ENCODE measurements at regions not wholly inside any gene's neighbourhood (a gene's known extent, or its start where the extent isn't known, plus 50 kb on each side); places are given as distances from the start of the nearest gene placed in this dataset.

DNA sequence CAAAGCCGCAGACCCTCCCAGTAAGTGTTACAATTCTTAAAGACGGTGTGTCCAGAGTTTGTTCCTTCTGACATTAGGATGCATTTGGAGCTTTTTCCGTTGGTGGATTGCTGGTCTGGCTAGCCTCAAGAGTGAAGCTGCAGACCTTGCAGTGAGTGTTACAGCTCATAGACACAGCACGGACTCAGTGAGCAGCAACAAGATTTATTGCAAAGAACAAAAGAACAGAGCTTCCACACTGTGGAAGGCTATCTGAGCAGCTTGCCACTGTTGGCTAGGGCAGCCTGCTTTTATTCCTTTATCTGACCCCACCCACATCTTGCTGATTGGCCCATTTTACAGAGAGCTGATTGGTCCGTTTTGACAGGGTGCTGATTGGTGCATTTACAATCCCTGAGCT is 242.8 kb upstream of the SGCG start (continued):
- TF ChIP-seq, protein P1, sequence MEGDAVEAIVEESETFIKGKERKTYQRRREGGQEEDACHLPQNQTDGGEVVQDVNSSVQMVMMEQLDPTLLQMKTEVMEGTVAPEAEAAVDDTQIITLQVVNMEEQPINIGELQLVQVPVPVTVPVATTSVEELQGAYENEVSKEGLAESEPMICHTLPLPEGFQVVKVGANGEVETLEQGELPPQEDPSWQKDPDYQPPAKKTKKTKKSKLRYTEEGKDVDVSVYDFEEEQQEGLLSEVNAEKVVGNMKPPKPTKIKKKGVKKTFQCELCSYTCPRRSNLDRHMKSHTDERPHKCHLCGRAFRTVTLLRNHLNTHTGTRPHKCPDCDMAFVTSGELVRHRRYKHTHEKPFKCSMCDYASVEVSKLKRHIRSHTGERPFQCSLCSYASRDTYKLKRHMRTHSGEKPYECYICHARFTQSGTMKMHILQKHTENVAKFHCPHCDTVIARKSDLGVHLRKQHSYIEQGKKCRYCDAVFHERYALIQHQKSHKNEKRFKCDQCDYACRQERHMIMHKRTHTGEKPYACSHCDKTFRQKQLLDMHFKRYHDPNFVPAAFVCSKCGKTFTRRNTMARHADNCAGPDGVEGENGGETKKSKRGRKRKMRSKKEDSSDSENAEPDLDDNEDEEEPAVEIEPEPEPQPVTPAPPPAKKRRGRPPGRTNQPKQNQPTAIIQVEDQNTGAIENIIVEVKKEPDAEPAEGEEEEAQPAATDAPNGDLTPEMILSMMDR (IDR thresholded peaks at IDR 0.05; ENCODE audit: control extremely low read depth in 1 of 3, insufficient read depth in 1 of 3, low read depth in 1 of 3, low read length in 3 of 3) = no peak
